ENCODE measurements at regions not wholly inside any gene's neighbourhood (a gene's known extent, or its start where the extent isn't known, plus 50 kb on each side); places are given as distances from the start of the nearest gene placed in this dataset.

GRCh38 chr2:226227341-226227740, 572.3 kb downstream of the IRS1 start:
- Mint-ChIP-seq H3K9me3 (ENCODE audit: unreplicated experiment) (no peaks in the 10 kb centered on the region), H3K27me3 (ENCODE audit: insufficient read depth, unreplicated experiment) (no peaks in the 10 kb centered on the region), H3K4me3 (ENCODE audit: unreplicated experiment) (no peak overlapping the region), H3K36me3 (ENCODE audit: insufficient read depth, unreplicated experiment) (no peaks in the 10 kb centered on the region), H3K4me1 (ENCODE audit: insufficient read depth, unreplicated experiment) (no peaks in the 10 kb centered on the region), H3K27ac (ENCODE audit: low read depth, unreplicated experiment) (no peak overlapping the region)
- BruUV-seq (replicated peaks): no TSS peak
- ChIA-PET POLR2A (no interaction called here), CTCF (interaction anchor here (0.7 to 2.0 kb wide), 4 partner anchors 9 to 569 kb away, joined by 3 to 6 read pairs (median 4); no protein-coding TSS in a partner anchor)
- DNase-seq (ENCODE audit: unreplicated experiment): no peak
- intact Hi-C loops (cut with micrococcal nuclease): no loop called here
- TF ChIP-seq CTCF (IDR thresholded peaks at IDR 0.05; ENCODE audit: unreplicated experiment): no peak

- CTCF ChIA-PET: no interaction called here
These were observed 575.9 kb downstream of the IRS1 start for GRCh38 chr2:226223704-226224103.

GRCh38 chr2:226220511-226220910, 579.1 kb downstream of the IRS1 start:
- no peak overlapping the region for H3K27ac Mint-ChIP-seq (ENCODE audit: low read depth, unreplicated experiment)
- peaks cover 7% of the 10 kb centered on the region for H3K9me3 Mint-ChIP-seq (ENCODE audit: unreplicated experiment)
- ChIA-PET POLR2A (no interaction called here), CTCF (no interaction called here)
- intact Hi-C loops (cut with micrococcal nuclease): no loop called here
- H3K4me1 Mint-ChIP-seq (ENCODE audit: insufficient read depth, unreplicated experiment): peaks cover 14% of the 10 kb centered on the region
- H3K27me3 Mint-ChIP-seq (ENCODE audit: insufficient read depth, unreplicated experiment): no peaks in the 10 kb centered on the region
- H3K36me3 Mint-ChIP-seq (ENCODE audit: insufficient read depth, unreplicated experiment): no peaks in the 10 kb centered on the region
- BruUV-seq (replicated peaks): no TSS peak
- TF ChIP-seq CTCF (IDR thresholded peaks at IDR 0.05; ENCODE audit: unreplicated experiment): no peak
- DNase-seq (ENCODE audit: unreplicated experiment): no peak
- H3K4me3 Mint-ChIP-seq (ENCODE audit: unreplicated experiment): no peak overlapping the region

More at GRCh38 chr2:226223704-226224103, 575.9 kb downstream of the IRS1 start:
- BruUV-seq (replicated peaks): no TSS peak
- no peak for TF ChIP-seq CTCF (IDR thresholded peaks at IDR 0.05; ENCODE audit: unreplicated experiment)
- intact Hi-C loops (cut with micrococcal nuclease): no loop called here
- Mint-ChIP-seq H3K4me1 (ENCODE audit: insufficient read depth, unreplicated experiment) (peaks cover 9% of the 10 kb centered on the region), H3K27ac (ENCODE audit: low read depth, unreplicated experiment) (no peak overlapping the region), H3K36me3 (ENCODE audit: insufficient read depth, unreplicated experiment) (no peaks in the 10 kb centered on the region), H3K4me3 (ENCODE audit: unreplicated experiment) (no peak overlapping the region), H3K27me3 (ENCODE audit: insufficient read depth, unreplicated experiment) (no peaks in the 10 kb centered on the region), H3K9me3 (ENCODE audit: unreplicated experiment) (no peaks in the 10 kb centered on the region)
- DNase-seq (ENCODE audit: unreplicated experiment): no peak
- POLR2A ChIA-PET: no interaction called here

GRCh38 chr2:226217191-226217590, 582.4 kb downstream of the IRS1 start:
- CTCF ChIA-PET: interaction anchor here (2.5 kb wide), 1 partner anchor 11 kb away, joined by 6 read pairs; no protein-coding TSS in a partner anchor
- H3K36me3 Mint-ChIP-seq (ENCODE audit: insufficient read depth, unreplicated experiment): no peaks in the 10 kb centered on the region
- DNase-seq (ENCODE audit: unreplicated experiment): no peak
- POLR2A ChIA-PET: no interaction called here
- peaks cover 7% of the 10 kb centered on the region for H3K9me3 Mint-ChIP-seq (ENCODE audit: unreplicated experiment)
- BruUV-seq (replicated peaks): no TSS peak
- peaks cover 34% of the 10 kb centered on the region for H3K4me1 Mint-ChIP-seq (ENCODE audit: insufficient read depth, unreplicated experiment)
- no peaks in the 10 kb centered on the region for H3K27me3 Mint-ChIP-seq (ENCODE audit: insufficient read depth, unreplicated experiment)
- intact Hi-C loops (cut with micrococcal nuclease): loop anchor here (2.0 to 10.0 kb wide), 2 partner anchors 102 to 582 kb away; partner anchors contain the start of gene IRS1
- no peak for TF ChIP-seq CTCF (IDR thresholded peaks at IDR 0.05; ENCODE audit: unreplicated experiment)
- H3K27ac Mint-ChIP-seq (ENCODE audit: low read depth, unreplicated experiment): no peak overlapping the region
- H3K4me3 Mint-ChIP-seq (ENCODE audit: unreplicated experiment): no peak overlapping the region

Data from MCF 10A (cell line).